ENCODE measurements at regions not wholly inside any gene's neighbourhood (a gene's known extent, or its start where the extent isn't known, plus 50 kb on each side); places are given as distances from the start of the nearest gene placed in this dataset.

GRCh38 chr10:78979938-78980337 lies 88.8 kb upstream of the ZMIZ1 start:
- no peak for DNase-seq (ENCODE audit: low spot score)

- DNase-seq (ENCODE audit: low spot score): no peak
Observed at GRCh38 chr10:78980354-78980753, 88.4 kb upstream of the ZMIZ1 start.

GRCh38 chr10:78980815-78981214 lies 88.0 kb upstream of the ZMIZ1 start:
- no peak for DNase-seq (ENCODE audit: low spot score)

- no peak for DNase-seq (ENCODE audit: low spot score)
Observed at GRCh38 chr10:78981257-78981969, 87.4 kb upstream of the ZMIZ1 start.

- DNase-seq (ENCODE audit: low spot score): no peak
Observed at GRCh38 chr10:78981970-78982281, 86.8 kb upstream of the ZMIZ1 start.

GRCh38 chr10:78982726-78983125 lies 86.0 kb upstream of the ZMIZ1 start:
- no peak for DNase-seq (ENCODE audit: low spot score)

- no peak for DNase-seq (ENCODE audit: low spot score)
Observed at GRCh38 chr10:78983608-78984007, 85.2 kb upstream of the ZMIZ1 start.

GRCh38 chr10:78985973-78986818 lies 82.6 kb upstream of the ZMIZ1 start:
- DNase-seq (ENCODE audit: low spot score): peak; percentile 21

- no peak for DNase-seq (ENCODE audit: low spot score)
Observed at GRCh38 chr10:78991187-78991586, 77.6 kb upstream of the ZMIZ1 start.

- DNase-seq (ENCODE audit: low spot score): no peak
Observed at GRCh38 chr10:78992333-78992732, 76.4 kb upstream of the ZMIZ1 start.

GRCh38 chr10:78993261-78993945 lies 75.4 kb upstream of the ZMIZ1 start:
- no peak for DNase-seq (ENCODE audit: low spot score)

- DNase-seq (ENCODE audit: low spot score): no peak
Observed at GRCh38 chr10:78995987-78996791, 72.6 kb upstream of the ZMIZ1 start.

GRCh38 chr10:78996792-78997129 lies 72.0 kb upstream of the ZMIZ1 start:
- no peak for DNase-seq (ENCODE audit: low spot score)

GRCh38 chr10:78997635-78998618 lies 70.8 kb upstream of the ZMIZ1 start:
- DNase-seq (ENCODE audit: low spot score): peak; percentile 10

GRCh38 chr10:79001082-79001885 lies 67.5 kb upstream of the ZMIZ1 start:
- peak; percentile 33 for DNase-seq (ENCODE audit: low spot score)

- no peak for DNase-seq (ENCODE audit: low spot score)
Observed at GRCh38 chr10:79002336-79002735, 66.4 kb upstream of the ZMIZ1 start.

- DNase-seq (ENCODE audit: low spot score): no peak
Observed at GRCh38 chr10:79003183-79004100, 65.3 kb upstream of the ZMIZ1 start.

GRCh38 chr10:79004311-79004710 lies 64.5 kb upstream of the ZMIZ1 start:
- no peak for DNase-seq (ENCODE audit: low spot score)

Measured in AG08395 (cell line).